OCI-LY7 (cell line): ENCODE measurements at regions not wholly inside any gene's neighbourhood (a gene's known extent, or its start where the extent isn't known, plus 50 kb on each side); places are given as distances from the start of the nearest gene placed in this dataset.

Experiments used
- CTCF ChIP-seq: fragments of 200-600 bp; sonication (generic); conservative IDR thresholded peaks from 2 replicates; pipeline ENCODE4 v1.5.1; 2014; ENCODE audit warnings: mild to moderate bottlenecking, antibody characterized with exemption, low read length, moderate library complexity, mixed read lengths
- EZH2phosphoT487 ChIP-seq: fragments of 200-600 bp; sonication (generic); IDR thresholded peaks from 2 replicates; pipeline ENCODE4 v1.6.1; 2018; ENCODE audit warnings: low read depth, borderline replicate concordance, mild to moderate bottlenecking, mixed run types, antibody characterized with exemption, low read length, moderate library complexity, mixed read lengths

- TF ChIP-seq CTCF (no peak), EZH2phosphoT487 (no peak)
These were observed 399.2 kb downstream of the CNTNAP4 start for GRCh38 chr16:76676356-76676755.
